Common myeloid progenitor, CD34-positive (primary cell): ENCODE measurements at regions not wholly inside any gene's neighbourhood (a gene's known extent, or its start where the extent isn't known, plus 50 kb on each side); places are given as distances from the start of the nearest gene placed in this dataset.

Source experiments
- CTCF ChIA-PET: fragments of 350-600 bp; sonication (Branson Sonifier 250); formaldehyde crosslinking; loops from one replicate; lab custom pipeline; 2021; ENCODE audit warnings: antibody characterized with exemption; lab: Charles Lee
- POLR2A ChIA-PET: fragments of 350-600 bp; sonication (Branson Sonifier 250); formaldehyde crosslinking; loops from one replicate; lab custom pipeline; 2021; ENCODE audit warnings: antibody characterized with exemption; lab: Charles Lee
- DNase-seq, 3 donors: peaks; one replicate each; pipeline versions ENCODE4 v3.0.0 to v3.0.0-alpha.2; 2013
- H3K27ac ChIP-seq, 2 experiments: 1 replicate in 1 of 2; 2 replicates in 1 of 2; pipeline ENCODE4 v1.7.0; 2013; ENCODE audit warnings: inconsistent platforms in 2 of 2, low read length in 2 of 2, mild to moderate bottlenecking in 2 of 2, low read depth in 1 of 2, moderate library complexity in 1 of 2; ENCODE audit not compliant: severe bottlenecking in 2 of 2, insufficient read depth in 1 of 2, poor library complexity in 1 of 2
- H3K27me3 ChIP-seq, 5 experiments: replicated peaks in 2 of 5; 1 replicate in 3 of 5; 2 replicates in 2 of 5; pipeline versions ENCODE4 v1.6.1 to v1.7.0; 2013; ENCODE audit warnings: low read length in 4 of 5, mild to moderate bottlenecking in 2 of 5, moderate library complexity in 2 of 5, inconsistent platforms in 1 of 5; ENCODE audit not compliant: insufficient read depth in 5 of 5, control insufficient read depth in 4 of 5
- H3K36me3 ChIP-seq, 4 experiments: 1 replicate in 2 of 4; 2 replicates in 2 of 4; pipeline versions ENCODE4 v1.6.1 to v1.7.0; 2013; ENCODE audit warnings: low read length in 3 of 4, control low read depth in 1 of 4, mild to moderate bottlenecking in 1 of 4; ENCODE audit not compliant: control insufficient read depth in 4 of 4, insufficient read depth in 4 of 4
- H3K4me1 ChIP-seq, 4 experiments: 1 replicate in 3 of 4; 2 replicates in 1 of 4; pipeline versions ENCODE4 v1.6.1 to v1.7.1; 2013; ENCODE audit warnings: low read length in 3 of 4, mild to moderate bottlenecking in 3 of 4, control low read depth in 1 of 4, inconsistent platforms in 1 of 4, moderate library complexity in 1 of 4; ENCODE audit not compliant: control insufficient read depth in 4 of 4, insufficient read depth in 4 of 4; ENCODE audit errors: control extremely low read depth in 1 of 4
- H3K4me3 ChIP-seq, 7 experiments: 1 replicate in 4 of 7; 2 replicates in 3 of 7; pipeline versions ENCODE4 v1.5.1 to v1.7.0; 2013; ENCODE audit warnings: mild to moderate bottlenecking in 7 of 7, low read length in 6 of 7, moderate library complexity in 6 of 7, inconsistent platforms in 2 of 7, low read depth in 2 of 7, control low read depth in 1 of 7; ENCODE audit not compliant: insufficient read depth in 4 of 7, control insufficient read depth in 1 of 7; ENCODE audit errors: extremely low read depth in 1 of 7
- H3K9me3 ChIP-seq, 5 experiments: 1 replicate in 4 of 5; 2 replicates in 1 of 5; pipeline versions ENCODE4 v1.6.1 to v1.7.1; 2013; ENCODE audit warnings: low read length in 4 of 5, mild to moderate bottlenecking in 2 of 5, inconsistent platforms in 1 of 5, low read depth in 1 of 5, moderate library complexity in 1 of 5; ENCODE audit not compliant: control insufficient read depth in 4 of 5, insufficient read depth in 2 of 5; ENCODE audit errors: control extremely low read depth in 1 of 5
- WGBS: methylation state at CpG from one replicate; pipeline ENCODE4 v1.1.5; 2013; ENCODE audit not compliant: insufficient coverage; 5-methylcytosine and 5-hydroxymethylcytosine counted together

- POLR2A ChIA-PET = no interaction called here
- WGBS = 0% methylated on average over 4 of the region's 4 CpGs
- Histone ChIP-seq H3K4me1 (peaks cover 0 to 3% (median under 1%) of the 10 kb centered on the region in 4 experiments), H3K27me3 (peaks cover 0 to 26% (median 4%) of the 10 kb centered on the region in 5 experiments), H3K27ac (no peak overlapping the region), H3K4me3 (no peak overlapping the region), H3K36me3 (no peaks in the 10 kb centered on the region), H3K9me3 (no peaks in the 10 kb centered on the region)
- peak; percentile 47 to 91 (median 85) for DNase-seq
- CTCF ChIA-PET = no interaction called here
Measured at GRCh38 chr4:180618396-180618795, 1624.8 kb upstream of the TENM3 start.

GRCh38 chr4:180619440-180619839 is 1623.8 kb upstream of the TENM3 start:
- DNase-seq = no peak
- Histone ChIP-seq H3K27ac (no peak overlapping the region), H3K4me3 (no peak overlapping the region), H3K9me3 (no peaks in the 10 kb centered on the region), H3K4me1 (peaks cover 0 to 3% (median under 1%) of the 10 kb centered on the region in 4 experiments), H3K27me3 (peaks cover 0 to 23% (median 4%) of the 10 kb centered on the region in 5 experiments), H3K36me3 (no peaks in the 10 kb centered on the region)
- no CpG with 5 or more reads among the region's 3 CpGs for WGBS
- ChIA-PET POLR2A (no interaction called here), CTCF (no interaction called here)

- DNase-seq = no peak
- ChIA-PET POLR2A (no interaction called here), CTCF (no interaction called here)
- H3K4me1 ChIP-seq = peaks cover 0 to 3% (median 0%) of the 10 kb centered on the region in 4 experiments
- no CpG with 5 or more reads among the region's 3 CpGs for WGBS
- no peak overlapping the region for H3K27ac ChIP-seq
- no peaks in the 10 kb centered on the region for H3K36me3 ChIP-seq
- no peak overlapping the region for H3K4me3 ChIP-seq
- H3K9me3 ChIP-seq = no peaks in the 10 kb centered on the region
- peaks cover 0 to 13% (median 4%) of the 10 kb centered on the region in 5 experiments for H3K27me3 ChIP-seq
Measured at GRCh38 chr4:180622254-180622653, 1620.9 kb upstream of the TENM3 start.

GRCh38 chr4:180625653-180626052 is 1617.5 kb upstream of the TENM3 start:
- Histone ChIP-seq H3K4me3 (no peak overlapping the region), H3K4me1 (no peaks in the 10 kb centered on the region), H3K27me3 (peaks cover 0 to 2% (median 0%) of the 10 kb centered on the region in 5 experiments), H3K36me3 (no peaks in the 10 kb centered on the region), H3K9me3 (no peaks in the 10 kb centered on the region), H3K27ac (no peak overlapping the region)
- ChIA-PET CTCF (interaction anchor here (1.1 kb wide), 1 partner anchor 16 kb away, joined by 5 read pairs; no protein-coding TSS in a partner anchor), POLR2A (no interaction called here)
- WGBS = 90% methylated on average over 2 of the region's 3 CpGs
- DNase-seq = no peak

GRCh38 chr4:180630012-180630665 is 1613.1 kb upstream of the TENM3 start:
- Histone ChIP-seq H3K9me3 (no peaks in the 10 kb centered on the region), H3K36me3 (no peaks in the 10 kb centered on the region), H3K27ac (no peak overlapping the region), H3K4me3 (no peak overlapping the region), H3K27me3 (no peaks in the 10 kb centered on the region), H3K4me1 (peaks cover 0 to 3% (median 0%) of the 10 kb centered on the region in 4 experiments)
- ChIA-PET CTCF (interaction anchor here (1.0 kb wide), 1 partner anchor 13 kb away, joined by 3 read pairs; no protein-coding TSS in a partner anchor), POLR2A (no interaction called here)
- no CpG with 5 or more reads among the region's 3 CpGs for WGBS
- peak; percentile 31 to 94 (median 89) for DNase-seq

- ChIA-PET CTCF (no interaction called here), POLR2A (no interaction called here)
- H3K4me1 ChIP-seq = peaks cover 0 to 6% (median 1%) of the 10 kb centered on the region in 4 experiments
- H3K36me3 ChIP-seq = no peaks in the 10 kb centered on the region
- no peak overlapping the region for H3K4me3 ChIP-seq
- no peak overlapping the region for H3K27ac ChIP-seq
- no peak for DNase-seq
- no peaks in the 10 kb centered on the region for H3K27me3 ChIP-seq
- 80% methylated on average over 1 of the region's 1 CpG for WGBS
- no peaks in the 10 kb centered on the region for H3K9me3 ChIP-seq
Measured at GRCh38 chr4:180634306-180634705, 1608.9 kb upstream of the TENM3 start.

- DNase-seq = no peak
Measured at GRCh38 chr4:180635281-180635680, 1607.9 kb upstream of the TENM3 start.

More at GRCh38 chr4:180635281-180635680, 1607.9 kb upstream of the TENM3 start:
- ChIA-PET CTCF (interaction anchor here (0.7 kb wide), 1 partner anchor 27 kb away, joined by 3 read pairs; no protein-coding TSS in a partner anchor), POLR2A (no interaction called here)
- Histone ChIP-seq H3K9me3 (no peaks in the 10 kb centered on the region), H3K4me1 (peaks cover 0 to 6% (median 1%) of the 10 kb centered on the region in 4 experiments), H3K27ac (no peak overlapping the region), H3K36me3 (no peaks in the 10 kb centered on the region), H3K4me3 (no peak overlapping the region), H3K27me3 (no peaks in the 10 kb centered on the region)
- 94% methylated on average over 8 of the region's 8 CpGs for WGBS
